ENCODE measurements at regions not wholly inside any gene's neighbourhood (a gene's known extent, or its start where the extent isn't known, plus 50 kb on each side); places are given as distances from the start of the nearest gene placed in this dataset.

DNA sequence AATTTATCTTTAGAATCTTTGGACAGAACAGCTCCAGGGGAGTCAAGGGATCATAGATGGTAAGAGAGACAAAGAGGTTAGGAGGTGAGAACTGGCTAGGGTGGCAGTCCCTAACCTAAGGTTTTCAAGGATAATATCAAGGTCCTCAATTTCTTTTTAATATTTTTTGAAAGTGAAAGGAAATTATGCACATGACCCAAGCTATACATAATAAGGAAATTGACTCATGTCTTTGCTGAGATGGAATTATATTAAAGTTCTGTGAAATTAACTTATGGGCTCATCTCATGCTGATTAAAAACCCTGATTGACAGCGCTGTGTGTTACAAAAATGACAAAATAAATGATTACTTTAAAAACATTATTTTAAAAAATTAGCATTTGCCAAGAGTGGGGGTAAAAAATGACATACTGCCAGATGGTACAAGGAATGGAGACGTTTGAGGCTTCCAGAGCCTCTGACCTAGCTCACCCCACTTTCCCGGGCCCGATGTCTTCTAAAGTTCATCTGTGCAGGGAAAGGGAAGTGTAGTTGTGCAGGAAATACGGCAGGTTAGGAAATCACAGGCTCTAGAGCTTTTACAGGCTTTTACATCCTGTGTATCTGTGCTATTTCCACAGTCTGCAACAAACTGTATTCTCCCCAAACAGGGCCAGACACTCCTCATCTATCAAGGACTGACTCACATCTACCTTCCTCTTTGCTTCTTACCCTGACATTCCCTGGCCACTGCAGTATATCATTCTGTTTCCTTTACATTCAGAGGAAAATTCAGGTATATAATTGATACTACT, 185.6 kb upstream of the PRSS58 start:
- ATAC-seq (no peak), DNase-seq (ENCODE audit: low read depth, low spot score) (no peak)
- no peaks in the 10 kb centered on the region for H3K9me2 ChIP-seq (ENCODE audit: insufficient read depth)
- H3K4me1 ChIP-seq (ENCODE audit: control insufficient read depth in 1 of 2, insufficient read depth in 2 of 2, low read length in 2 of 2): peaks cover 26 to 35% of the 10 kb centered on the region in 2 experiments
- TF ChIP-seq, protein P1, sequence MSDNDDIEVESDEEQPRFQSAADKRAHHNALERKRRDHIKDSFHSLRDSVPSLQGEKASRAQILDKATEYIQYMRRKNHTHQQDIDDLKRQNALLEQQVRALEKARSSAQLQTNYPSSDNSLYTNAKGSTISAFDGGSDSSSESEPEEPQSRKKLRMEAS (IDR thresholded peaks at IDR 0.05): no peak
- TF ChIP-seq EZH2 (IDR thresholded peaks at IDR 0.05) (no peak), JUND (IDR thresholded peaks at IDR 0.05) (no peak), FOSL1 (IDR thresholded peaks at IDR 0.05; ENCODE audit: low read depth) (no peak), EZH2phosphoT487 (IDR thresholded peaks at IDR 0.05; ENCODE audit: borderline replicate concordance) (no peak), CEBPB (IDR thresholded peaks at IDR 0.05; ENCODE audit: low read depth) (no peak), CBX3 (IDR thresholded peaks at IDR 0.05; ENCODE audit: low read depth) (no peak), SRF (IDR thresholded peaks at IDR 0.05; ENCODE audit: low read depth) (no peak), ZNF274 (IDR thresholded peaks at IDR 0.05; ENCODE audit: low read depth, low read length) (no peak)
- TF ChIP-seq, protein P2, sequence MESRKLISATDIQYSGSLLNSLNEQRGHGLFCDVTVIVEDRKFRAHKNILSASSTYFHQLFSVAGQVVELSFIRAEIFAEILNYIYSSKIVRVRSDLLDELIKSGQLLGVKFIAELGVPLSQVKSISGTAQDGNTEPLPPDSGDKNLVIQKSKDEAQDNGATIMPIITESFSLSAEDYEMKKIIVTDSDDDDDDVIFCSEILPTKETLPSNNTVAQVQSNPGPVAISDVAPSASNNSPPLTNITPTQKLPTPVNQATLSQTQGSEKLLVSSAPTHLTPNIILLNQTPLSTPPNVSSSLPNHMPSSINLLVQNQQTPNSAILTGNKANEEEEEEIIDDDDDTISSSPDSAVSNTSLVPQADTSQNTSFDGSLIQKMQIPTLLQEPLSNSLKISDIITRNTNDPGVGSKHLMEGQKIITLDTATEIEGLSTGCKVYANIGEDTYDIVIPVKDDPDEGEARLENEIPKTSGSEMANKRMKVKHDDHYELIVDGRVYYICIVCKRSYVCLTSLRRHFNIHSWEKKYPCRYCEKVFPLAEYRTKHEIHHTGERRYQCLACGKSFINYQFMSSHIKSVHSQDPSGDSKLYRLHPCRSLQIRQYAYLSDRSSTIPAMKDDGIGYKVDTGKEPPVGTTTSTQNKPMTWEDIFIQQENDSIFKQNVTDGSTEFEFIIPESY (IDR thresholded peaks at IDR 0.05; ENCODE audit: extremely low read depth, insufficient replicate concordance, low read length): no peak
- TF ChIP-seq, protein P3, sequence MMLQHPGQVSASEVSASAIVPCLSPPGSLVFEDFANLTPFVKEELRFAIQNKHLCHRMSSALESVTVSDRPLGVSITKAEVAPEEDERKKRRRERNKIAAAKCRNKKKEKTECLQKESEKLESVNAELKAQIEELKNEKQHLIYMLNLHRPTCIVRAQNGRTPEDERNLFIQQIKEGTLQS (IDR thresholded peaks at IDR 0.05): no peak
- no peaks in the 10 kb centered on the region for H4K20me1 ChIP-seq (ENCODE audit: insufficient read depth)
- H2AFZ ChIP-seq (ENCODE audit: low read depth, low read length, poor library complexity, severe bottlenecking): no peak overlapping the region
- H3K36me3 ChIP-seq (ENCODE audit: control insufficient read depth in 1 of 2, insufficient read depth in 2 of 2, low read length in 2 of 2): no peaks in the 10 kb centered on the region
- no peaks in the 10 kb centered on the region for H3K27me3 ChIP-seq (ENCODE audit: insufficient read depth, low read length)
- no peak overlapping the region for H3K4me3 ChIP-seq (replicated peaks in 1 of 2; ENCODE audit: low read depth in 1 of 2, low read length in 2 of 2)
- ChIA-PET CTCF (interaction anchor here (1.9 to 2.0 kb wide), 2 partner anchors 16 kb away, joined by 5 to 8 read pairs; no protein-coding TSS in a partner anchor), POLR2A (no interaction called here), RAD21 (ENCODE audit: low non-redundant PET in 1 of 2, low total read pairs in 2 of 2, uncharacterized antibody in 2 of 2, unreplicated experiment in 2 of 2) (no interaction called here)
- no peak overlapping the region for H3K27ac ChIP-seq (ENCODE audit: low read depth, low read length)
- no TSS peak for BruUV-seq (replicated peaks)
- no peaks in the 10 kb centered on the region for H3K9me3 ChIP-seq (ENCODE audit: control insufficient read depth in 1 of 2, insufficient read depth in 1 of 2, low read depth in 1 of 2, low read length in 2 of 2)
- intact Hi-C loops (cut with micrococcal nuclease): no loop called here
- H3K4me2 ChIP-seq (ENCODE audit: low read length): no peak overlapping the region
- H3K9ac ChIP-seq (ENCODE audit: low read length): no peak overlapping the region
- H3K79me2 ChIP-seq (ENCODE audit: insufficient read depth, low read length): no peaks in the 10 kb centered on the region

All from HCT116 (cell line).